GM18861 (cell line): ENCODE measurements at regions not wholly inside any gene's neighbourhood (a gene's known extent, or its start where the extent isn't known, plus 50 kb on each side); places are given as distances from the start of the nearest gene placed in this dataset.

ENCODE experiments used
- ATAC-seq: cut with Tn5 transposase; IDR thresholded peaks from one replicate; pipeline ENCODE4 v1.9.1; 2021; ENCODE audit not compliant: unreplicated experiment

DNA sequence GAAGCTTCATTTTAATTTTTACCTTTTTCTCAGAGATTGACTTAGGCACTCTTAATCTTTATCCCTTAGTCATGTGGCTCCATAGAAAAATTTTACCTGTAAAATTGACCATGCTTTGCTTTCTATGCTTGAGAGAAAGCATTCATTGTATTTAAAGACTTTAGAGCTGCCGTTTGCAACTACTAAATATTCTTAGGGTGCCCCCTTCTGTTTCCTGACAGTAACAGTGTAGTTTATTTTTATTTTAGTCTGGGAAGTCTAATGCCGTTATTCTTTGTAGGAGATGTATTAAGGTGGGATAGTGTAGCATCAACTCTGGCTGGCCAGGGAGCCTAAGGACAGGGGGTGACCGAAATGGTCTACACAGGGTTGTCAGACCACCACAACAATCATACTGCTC is 84.5 kb upstream of the SYNPR start:
- ATAC-seq = no peak

DNA sequence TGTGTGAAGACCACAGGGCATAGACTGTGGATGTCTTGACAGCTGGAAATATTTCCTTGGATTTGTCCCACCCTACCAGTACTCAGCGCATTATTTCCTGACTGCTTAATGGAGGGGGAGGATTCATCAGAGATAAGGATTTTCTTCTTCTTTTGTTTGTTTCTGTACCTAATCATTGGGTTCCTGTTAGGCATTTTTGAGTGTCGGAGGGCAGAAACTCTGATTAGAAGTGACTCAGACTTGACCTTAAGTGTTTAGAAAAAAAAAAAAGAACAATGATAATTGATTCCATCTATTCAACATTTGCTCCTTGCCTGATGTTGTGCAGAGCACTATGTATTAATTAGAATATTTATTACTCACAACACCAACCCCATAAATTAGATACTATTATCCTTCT is 78.5 kb upstream of the SYNPR start:
- no peak for ATAC-seq

DNA sequence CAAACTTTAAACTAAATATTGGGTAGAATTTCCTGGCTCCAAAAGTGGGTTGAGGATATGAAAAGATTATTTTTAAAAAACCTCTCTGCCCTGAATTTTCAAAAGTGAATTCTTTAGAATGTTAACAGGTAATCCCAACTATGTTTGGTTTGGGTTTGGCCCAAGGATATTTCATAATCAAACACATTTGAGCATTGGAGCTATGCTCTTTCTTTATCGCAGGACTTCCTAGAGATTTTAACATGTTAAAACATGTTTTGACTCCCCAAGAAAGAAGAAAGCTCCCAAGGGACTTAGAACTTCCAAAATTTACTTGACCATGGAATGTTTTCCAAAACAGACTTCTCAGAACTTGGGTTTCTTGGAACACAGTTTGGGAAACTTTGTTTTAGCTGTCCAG is 75.6 kb upstream of the SYNPR start:
- ATAC-seq = no peak

DNA sequence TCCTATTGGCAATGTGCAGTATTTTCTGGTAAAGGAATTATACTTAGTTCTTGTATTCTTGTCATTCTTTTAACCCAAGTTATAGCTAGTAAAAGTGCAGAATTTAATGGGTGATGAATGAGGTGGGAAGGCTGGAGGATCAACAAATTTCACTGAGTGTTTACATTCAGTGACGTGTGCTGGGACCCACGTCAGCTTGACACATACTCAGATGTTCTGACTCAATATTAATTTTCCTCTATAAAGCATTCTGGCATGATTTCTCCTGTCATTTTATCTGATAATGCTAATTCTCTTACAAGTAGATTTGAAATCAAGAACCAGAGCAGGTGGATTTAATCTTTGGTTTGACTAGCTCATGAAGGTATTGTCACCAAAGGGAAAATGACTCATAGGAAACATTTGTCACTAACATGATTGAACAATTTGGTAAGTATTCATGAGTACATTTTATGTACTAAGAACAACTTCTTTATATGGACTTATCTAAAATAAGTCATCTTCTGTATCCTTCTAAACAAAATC is 71.0 kb upstream of the SYNPR start:
- no peak for ATAC-seq

DNA sequence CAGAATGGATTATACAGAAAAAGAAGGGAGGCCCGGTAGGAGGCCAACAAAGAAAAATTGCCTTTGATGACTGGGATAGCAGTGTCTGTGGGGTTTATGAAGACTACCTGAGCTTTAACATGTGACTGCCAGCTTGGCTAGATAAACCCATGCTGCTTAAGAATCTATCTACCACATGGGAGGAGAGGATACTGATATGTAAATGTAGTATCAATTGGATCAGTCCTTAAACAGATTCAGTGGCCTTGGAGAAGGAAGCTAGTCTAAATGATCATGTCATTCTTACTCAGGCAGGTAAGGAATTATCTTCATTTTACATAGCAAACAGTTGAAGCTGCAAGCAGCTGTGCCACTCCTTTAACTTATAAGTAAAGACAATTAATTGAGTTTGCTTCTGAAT is 50.0 kb upstream of the SYNPR start:
- ATAC-seq = no peak
